Upper lobe of right lung (tissue), 1 donor: ENCODE measurements at regions not wholly inside any gene's neighbourhood (a gene's known extent, or its start where the extent isn't known, plus 50 kb on each side); places are given as distances from the start of the nearest gene placed in this dataset.

Source experiments
- ATAC-seq: fragments of 200-7000 bp; cut with Tn5 transposase; one replicate; pipeline ENCODE4 v1.9.1; 2020; ENCODE audit warnings: mild to moderate bottlenecking, moderate library complexity
- DNase-seq: peaks from one replicate; pipeline ENCODE4 v3.0.0-alpha.2; 2020
- H3K27ac ChIP-seq: fragments of 200-600 bp; one replicate; pipeline ENCODE4 v1.8.0; 2022
- H3K27me3 ChIP-seq: fragments of 200-600 bp; one replicate; pipeline ENCODE4 v1.8.0; 2022; ENCODE audit warnings: mild to moderate bottlenecking
- H3K36me3 ChIP-seq: fragments of 200-600 bp; one replicate; pipeline ENCODE4 v1.8.0; 2022
- H3K4me1 ChIP-seq: fragments of 200-600 bp; one replicate; pipeline ENCODE4 v1.8.0; 2022
- H3K4me3 ChIP-seq: fragments of 200-600 bp; one replicate; pipeline ENCODE4 v1.8.0; 2022; ENCODE audit warnings: mild to moderate bottlenecking
- H3K9me3 ChIP-seq: fragments of 200-600 bp; one replicate; pipeline ENCODE4 v1.8.0; 2022
- intact Hi-C: fragments of 100-400 bp; cut with DNase I; formaldehyde crosslinking; loops from one replicate; pipeline ENCODE4 v1.11.0; 2022
- TF ChIP-seq, protein P1 (sequence below): fragments of 200-600 bp; IDR thresholded peaks from one replicate; pipeline ENCODE4 v1.8.0; 2022; ENCODE audit warnings: antibody characterized with exemption
- donor health status: DM: no; HTN: yes; CAD: no; lungs with severe emphysema.

DNA sequence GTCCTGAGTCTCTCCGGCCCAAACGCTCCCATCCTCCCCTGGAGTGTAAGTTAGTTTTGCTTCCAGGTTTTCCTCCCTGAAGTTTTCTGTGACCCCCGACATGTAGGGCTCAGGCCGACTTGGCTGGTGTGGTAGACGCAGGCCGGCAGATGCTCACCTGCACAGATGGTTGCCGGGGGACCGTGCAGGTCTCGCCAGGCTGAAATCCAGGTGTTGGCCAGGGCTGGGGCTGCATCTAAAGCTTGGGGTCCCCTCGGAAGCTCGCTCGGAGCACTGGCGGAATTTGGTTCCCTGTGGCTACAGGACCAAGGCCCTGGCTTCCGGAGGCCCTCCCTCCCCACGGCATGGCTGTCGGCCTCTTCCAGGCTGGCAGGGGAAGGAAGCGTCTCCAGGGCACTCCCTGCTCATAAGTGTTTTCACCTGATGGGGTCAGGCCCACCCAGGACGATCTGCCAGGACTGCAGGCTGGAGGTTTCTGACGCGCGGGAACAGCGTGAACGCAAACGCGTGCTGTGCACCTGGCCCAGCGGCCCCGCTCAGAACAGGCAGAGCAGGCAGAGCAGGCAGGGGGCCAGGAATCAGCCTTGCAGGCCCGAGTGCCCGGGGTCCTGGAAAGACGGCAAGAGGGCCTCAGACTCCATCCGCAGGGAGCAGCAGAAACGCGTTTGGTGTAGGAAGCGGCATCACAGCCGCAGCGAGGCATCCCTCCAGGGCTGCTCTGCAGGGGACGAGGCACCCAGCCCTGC lies 258.2 kb downstream of the BRD1 start:
- no peak overlapping the region for H3K4me3 ChIP-seq
- intact Hi-C loops, result no loop called here
- no peaks in the 10 kb centered on the region for H3K4me1 ChIP-seq
- H3K27ac ChIP-seq, result no peak overlapping the region
- H3K36me3 ChIP-seq, result no peaks in the 10 kb centered on the region
- TF ChIP-seq, protein P1, sequence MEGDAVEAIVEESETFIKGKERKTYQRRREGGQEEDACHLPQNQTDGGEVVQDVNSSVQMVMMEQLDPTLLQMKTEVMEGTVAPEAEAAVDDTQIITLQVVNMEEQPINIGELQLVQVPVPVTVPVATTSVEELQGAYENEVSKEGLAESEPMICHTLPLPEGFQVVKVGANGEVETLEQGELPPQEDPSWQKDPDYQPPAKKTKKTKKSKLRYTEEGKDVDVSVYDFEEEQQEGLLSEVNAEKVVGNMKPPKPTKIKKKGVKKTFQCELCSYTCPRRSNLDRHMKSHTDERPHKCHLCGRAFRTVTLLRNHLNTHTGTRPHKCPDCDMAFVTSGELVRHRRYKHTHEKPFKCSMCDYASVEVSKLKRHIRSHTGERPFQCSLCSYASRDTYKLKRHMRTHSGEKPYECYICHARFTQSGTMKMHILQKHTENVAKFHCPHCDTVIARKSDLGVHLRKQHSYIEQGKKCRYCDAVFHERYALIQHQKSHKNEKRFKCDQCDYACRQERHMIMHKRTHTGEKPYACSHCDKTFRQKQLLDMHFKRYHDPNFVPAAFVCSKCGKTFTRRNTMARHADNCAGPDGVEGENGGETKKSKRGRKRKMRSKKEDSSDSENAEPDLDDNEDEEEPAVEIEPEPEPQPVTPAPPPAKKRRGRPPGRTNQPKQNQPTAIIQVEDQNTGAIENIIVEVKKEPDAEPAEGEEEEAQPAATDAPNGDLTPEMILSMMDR, result no peak
- DNase-seq (no peak), ATAC-seq (no peak)
- H3K27me3 ChIP-seq, result no peaks in the 10 kb centered on the region
- H3K9me3 ChIP-seq, result no peaks in the 10 kb centered on the region

DNA sequence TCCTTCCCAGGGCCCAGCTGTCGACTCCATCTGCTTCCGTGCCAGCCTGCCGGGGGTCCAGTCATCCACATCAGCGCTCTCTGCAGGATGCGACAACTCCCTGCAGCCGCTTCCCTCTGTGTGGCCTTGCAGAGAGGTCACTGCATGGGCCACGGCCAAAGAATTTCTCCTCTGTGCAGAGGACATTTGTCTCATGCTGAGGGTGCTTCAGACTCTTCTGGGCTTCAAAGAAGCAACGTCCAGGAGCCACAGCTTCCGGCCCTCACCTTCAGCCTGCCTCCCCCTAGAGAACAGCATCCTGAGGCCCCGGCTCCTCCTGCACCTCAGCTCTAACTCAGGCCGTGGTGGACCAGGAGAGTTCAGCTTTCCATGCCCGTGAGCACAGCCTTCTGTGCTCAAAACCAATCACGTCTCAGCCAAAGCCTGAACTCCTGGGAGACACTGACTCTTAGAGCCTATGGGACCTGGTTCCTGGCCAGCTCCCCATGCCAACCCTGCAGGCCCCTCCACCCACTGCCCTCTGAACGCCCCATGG lies 258.9 kb downstream of the BRD1 start:
- Histone ChIP-seq H3K27me3 (no peaks in the 10 kb centered on the region), H3K36me3 (no peaks in the 10 kb centered on the region), H3K27ac (no peak overlapping the region), H3K4me3 (no peak overlapping the region), H3K4me1 (no peaks in the 10 kb centered on the region), H3K9me3 (no peaks in the 10 kb centered on the region)
- DNase-seq, result no peak
- intact Hi-C loops, result no loop called here
- TF ChIP-seq, protein P1, result no peak
- no peak for ATAC-seq

DNA sequence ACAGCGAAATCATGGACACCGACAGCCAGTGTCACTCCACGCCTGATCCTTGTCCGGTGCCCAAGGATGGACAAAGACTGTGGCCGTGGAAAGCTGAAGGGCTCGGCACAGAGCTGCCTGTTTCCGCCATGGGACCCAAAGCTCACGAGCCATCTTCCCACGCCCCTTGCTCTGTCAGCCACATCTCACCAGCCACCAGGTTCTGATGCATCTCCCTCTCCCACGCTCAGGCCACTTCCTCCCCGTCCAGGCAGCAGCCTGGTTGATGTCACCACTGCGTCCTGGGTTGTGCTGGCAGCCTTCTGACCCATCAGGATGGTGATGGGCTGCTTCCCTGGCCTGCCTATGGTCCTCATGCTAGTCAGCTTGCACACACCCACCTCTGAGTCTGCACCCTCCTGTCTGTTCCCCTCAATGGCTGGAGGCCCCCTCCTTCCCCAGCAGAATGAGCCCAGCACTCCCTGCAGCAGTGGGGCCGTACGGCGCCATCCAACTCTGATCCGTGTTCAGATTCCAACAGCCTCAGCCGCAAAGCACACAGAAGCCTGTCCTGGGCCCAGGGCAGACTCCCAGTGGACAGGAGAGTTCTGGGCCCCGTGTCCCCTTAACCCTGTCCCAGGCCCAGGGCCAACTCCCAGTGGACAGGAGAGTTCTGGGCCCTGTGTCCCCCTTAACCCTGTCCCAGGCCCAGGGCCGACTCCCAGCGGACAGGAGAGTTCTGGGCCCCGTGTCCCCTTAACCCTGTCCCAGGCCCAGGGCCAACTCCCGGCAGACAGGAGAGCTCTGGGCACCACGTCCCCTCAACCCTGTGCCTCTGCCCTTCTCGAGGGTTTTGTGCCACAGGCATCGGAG lies 259.5 kb downstream of the BRD1 start:
- no peak overlapping the region for H3K27ac ChIP-seq
- no peaks in the 10 kb centered on the region for H3K9me3 ChIP-seq
- intact Hi-C loops, result no loop called here
- TF ChIP-seq, protein P1, result no peak
- DNase-seq (no peak), ATAC-seq (peak; percentile 38)
- no peaks in the 10 kb centered on the region for H3K4me1 ChIP-seq
- H3K36me3 ChIP-seq, result no peaks in the 10 kb centered on the region
- H3K27me3 ChIP-seq, result no peaks in the 10 kb centered on the region
- no peak overlapping the region for H3K4me3 ChIP-seq

DNA sequence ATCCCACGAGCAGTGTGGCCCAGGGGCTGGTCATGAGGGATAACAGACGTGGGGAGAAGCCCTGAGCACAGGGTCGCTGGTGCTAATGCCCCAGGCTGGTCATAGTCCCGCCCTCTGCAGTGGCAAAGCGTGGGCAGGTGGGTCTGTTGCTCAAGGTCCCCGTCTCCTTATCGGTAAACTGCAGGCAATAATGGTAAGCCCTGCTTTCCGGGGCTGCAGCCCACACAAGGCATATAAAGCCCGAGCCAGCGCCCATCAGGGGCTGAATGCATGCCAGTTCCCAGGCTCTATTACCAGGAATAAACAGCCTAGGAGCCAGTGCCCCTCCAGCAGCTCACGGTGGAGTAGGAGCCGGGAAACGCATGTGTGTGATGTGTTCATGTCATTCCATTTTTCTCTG lies 261.0 kb downstream of the BRD1 start:
- ATAC-seq (no peak), DNase-seq (no peak)
- Histone ChIP-seq H3K36me3 (no peaks in the 10 kb centered on the region), H3K27ac (no peak overlapping the region), H3K27me3 (no peaks in the 10 kb centered on the region), H3K4me1 (no peaks in the 10 kb centered on the region), H3K4me3 (no peak overlapping the region), H3K9me3 (no peaks in the 10 kb centered on the region)
- intact Hi-C loops, result no loop called here
- TF ChIP-seq, protein P1, result no peak

DNA sequence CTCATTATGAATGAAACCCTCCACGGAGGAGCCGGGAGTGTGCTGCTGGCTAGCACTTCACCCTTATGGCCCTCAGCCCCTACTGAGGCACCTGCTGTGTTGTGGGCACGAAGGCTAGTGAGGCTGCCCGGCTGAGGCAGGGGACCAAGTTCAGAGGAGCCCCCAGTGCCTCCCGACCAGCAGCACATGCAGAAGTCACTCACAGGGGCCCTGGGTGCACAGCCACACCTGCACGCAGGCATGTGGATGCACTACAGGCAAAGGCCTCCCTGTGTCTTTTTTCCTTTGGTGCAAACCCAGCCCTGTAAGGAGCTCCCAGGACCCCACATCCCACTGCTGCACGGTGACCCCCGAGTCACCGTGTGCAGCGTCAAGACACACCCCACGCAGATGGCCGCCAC lies 261.5 kb downstream of the BRD1 start:
- intact Hi-C loops, result no loop called here
- Histone ChIP-seq H3K27ac (no peak overlapping the region), H3K9me3 (no peaks in the 10 kb centered on the region), H3K36me3 (no peaks in the 10 kb centered on the region), H3K27me3 (no peaks in the 10 kb centered on the region), H3K4me3 (no peak overlapping the region), H3K4me1 (no peaks in the 10 kb centered on the region)
- TF ChIP-seq, protein P1, result no peak
- ATAC-seq (no peak), DNase-seq (no peak)
